A172 (cell line): ENCODE measurements at regions not wholly inside any gene's neighbourhood (a gene's known extent, or its start where the extent isn't known, plus 50 kb on each side); places are given as distances from the start of the nearest gene placed in this dataset.
"Not testable (repeated sequence)": the region's sequence is repeated elsewhere in the genome, so short reads cannot be mapped to it uniquely, and the experiment has no call there.

Experiments used
- DNase-seq: peaks from one replicate; pipeline ENCODE4 v3.0.0-alpha.2; 2015; ENCODE audit warnings: low spot score

DNA sequence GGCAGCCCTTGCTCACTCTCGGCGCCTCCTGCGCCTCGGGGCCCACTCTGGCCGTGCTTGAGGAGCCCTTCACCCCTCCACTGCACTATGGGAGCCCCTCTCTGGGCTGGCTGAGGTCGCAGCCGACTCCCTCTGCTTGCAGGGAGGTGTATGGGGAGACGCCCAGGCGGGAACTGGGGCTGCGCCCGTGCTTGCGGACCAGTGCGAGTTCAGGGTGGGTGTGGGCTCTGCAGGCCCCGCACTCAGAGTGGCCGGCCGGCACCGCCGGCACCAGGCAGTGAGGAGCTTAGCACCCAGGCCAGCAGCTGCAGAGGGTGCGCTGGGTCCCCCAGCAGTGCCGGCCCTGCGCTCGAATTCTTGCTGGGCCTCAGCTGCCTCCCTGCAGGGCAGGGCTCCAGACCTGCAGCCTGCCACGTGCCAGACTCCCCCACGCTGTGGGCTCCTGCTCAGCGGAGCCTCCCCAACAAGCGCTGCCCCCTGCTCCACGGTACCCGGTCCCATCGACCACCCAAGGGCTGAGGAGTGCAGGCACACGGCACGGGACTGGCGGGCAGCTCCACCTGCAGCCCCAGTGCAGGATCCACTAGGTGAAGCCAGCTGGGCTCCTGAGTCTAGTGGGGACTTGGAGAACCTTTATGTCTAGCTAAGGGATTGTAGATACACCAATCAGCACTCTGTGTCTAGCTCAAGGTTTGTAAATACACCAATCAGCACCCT is 54.0 kb upstream of the WWC2 start:
- DNase-seq, result not testable (repeated sequence)

GRCh38 chr4:183038436-183038835 is 60.6 kb upstream of the WWC2 start:
- DNase-seq, result no peak

DNA sequence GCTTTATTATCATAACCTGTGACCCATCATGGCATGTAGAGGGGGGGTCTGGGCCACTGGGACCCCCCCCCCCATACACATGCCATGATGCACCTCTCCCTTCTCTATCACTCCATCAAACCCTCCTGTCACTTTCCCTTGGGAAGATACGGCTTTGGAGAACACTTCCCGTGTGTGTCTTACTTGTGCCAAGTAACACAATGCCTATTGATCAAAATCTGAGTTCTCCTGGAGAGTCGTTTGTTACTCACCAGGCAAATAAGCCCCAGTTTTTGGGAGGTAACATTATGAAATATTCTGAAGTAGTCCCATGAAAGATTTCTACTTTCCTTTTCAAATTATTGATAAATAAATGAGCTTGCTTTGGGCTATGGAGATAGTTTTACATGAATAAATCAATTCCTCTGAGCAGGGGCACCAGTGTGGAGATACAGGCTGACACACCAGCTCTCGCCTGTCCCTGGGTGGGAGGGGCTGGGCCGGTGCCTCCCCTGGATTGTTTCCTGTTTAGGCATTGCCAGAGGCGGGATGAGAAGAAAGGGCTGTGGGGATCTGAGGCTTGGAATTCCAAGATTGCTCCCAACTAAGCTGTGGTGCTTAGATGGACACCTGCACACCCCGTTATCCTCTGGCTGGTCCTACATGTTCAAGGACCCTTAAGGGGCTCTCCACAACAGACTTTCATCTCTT is 63.2 kb upstream of the WWC2 start:
- no peak for DNase-seq

DNA sequence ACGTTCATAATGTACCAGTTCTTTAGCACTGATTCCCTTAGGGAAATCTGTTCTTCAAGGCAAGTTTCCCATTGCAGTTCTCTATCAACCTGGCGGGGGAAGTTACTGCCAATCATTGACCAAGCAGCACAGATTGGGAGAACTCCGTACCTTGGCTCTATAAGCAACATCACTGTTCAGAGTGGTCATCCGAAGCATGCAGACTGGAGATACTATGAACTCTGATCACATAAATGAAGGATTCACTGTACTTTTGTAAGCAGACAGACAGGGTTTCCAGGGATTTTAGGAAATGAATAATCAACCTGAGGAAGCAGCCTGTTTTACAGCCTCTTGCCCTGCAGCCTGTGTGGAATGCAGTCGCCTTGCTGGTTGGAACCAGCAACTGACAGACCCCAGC is 63.8 kb upstream of the WWC2 start:
- no peak for DNase-seq

DNA sequence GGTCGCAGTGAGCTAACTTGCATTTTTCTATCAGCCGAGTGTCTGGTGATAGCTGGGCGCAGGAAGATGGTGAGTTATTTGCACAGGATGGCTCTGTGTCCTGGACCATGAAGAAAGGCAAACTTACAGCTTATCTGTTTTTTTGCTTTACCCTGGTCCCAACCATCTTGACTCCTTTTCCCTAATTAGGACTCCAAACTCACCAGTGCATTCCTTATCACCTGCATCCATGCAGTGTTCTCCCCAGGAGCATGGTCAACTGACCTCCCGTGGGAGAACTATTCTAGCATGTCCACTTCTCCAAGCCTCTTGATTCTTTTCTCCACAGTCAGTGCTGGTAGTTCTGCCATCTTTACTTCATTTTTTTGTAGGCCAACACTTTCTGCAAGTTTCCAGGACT is 68.2 kb upstream of the WWC2 start:
- no peak for DNase-seq

- no peak for DNase-seq
Measured at GRCh38 chr4:183030309-183030708, 68.7 kb upstream of the WWC2 start.

DNA sequence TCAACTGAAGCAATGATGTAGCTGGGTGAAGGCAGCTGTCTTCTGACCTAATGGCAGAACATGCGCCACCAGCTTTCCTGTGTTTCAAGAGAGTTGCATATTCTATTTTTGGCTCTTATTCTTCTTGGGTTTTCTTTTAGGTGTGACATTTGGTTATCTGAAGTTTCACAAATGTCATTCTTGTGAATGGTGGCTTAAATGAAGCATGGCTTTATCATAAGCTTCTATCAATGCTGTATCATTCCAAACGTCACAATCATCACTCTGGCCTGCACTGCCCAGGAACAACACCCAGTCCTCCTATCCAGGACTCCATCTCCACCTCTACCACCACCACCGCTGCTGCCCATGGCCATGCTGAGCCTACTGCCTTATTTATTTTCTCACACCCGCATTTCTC is 69.7 kb upstream of the WWC2 start:
- DNase-seq, result no peak

DNA sequence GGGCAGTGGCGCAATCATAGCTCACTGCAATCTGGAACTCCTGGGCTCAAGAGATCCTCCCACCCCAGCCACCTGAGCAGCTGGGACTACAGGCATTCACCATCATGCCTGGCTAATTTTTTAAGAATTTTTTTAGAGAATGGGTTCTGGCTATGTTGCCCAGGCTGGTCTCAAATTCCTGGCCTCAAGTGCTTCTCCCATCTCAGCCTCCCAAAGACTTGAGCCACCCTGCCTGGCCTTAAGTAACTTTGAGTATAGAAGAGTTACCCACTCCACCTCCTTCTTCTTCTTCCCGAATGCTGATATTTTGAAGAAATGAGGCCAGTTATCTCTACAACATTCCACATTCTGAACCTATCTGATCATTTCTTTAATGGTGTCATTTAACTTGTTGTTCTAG is 72.4 kb upstream of the WWC2 start:
- DNase-seq, result no peak

- no peak for DNase-seq
Measured at GRCh38 chr4:183022617-183023016, 76.4 kb upstream of the WWC2 start.

GRCh38 chr4:183017962-183018361 is 81.1 kb upstream of the WWC2 start:
- no peak for DNase-seq

GRCh38 chr4:183014361-183015084 is 84.5 kb upstream of the WWC2 start:
- DNase-seq, result no peak

DNA sequence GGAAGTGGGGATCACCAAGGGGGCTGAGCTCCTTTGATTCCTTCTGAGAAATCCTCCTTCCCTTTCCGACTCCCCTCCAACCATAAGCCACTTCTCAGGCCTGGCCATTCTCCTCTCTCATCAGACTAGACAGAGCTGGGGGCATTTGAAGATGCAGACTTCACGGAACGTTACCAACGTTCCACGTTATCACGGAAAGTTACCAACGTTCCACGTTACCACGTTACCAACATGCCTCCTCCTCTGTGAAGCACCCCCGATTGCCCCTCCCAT is 85.4 kb upstream of the WWC2 start:
- no peak for DNase-seq

DNA sequence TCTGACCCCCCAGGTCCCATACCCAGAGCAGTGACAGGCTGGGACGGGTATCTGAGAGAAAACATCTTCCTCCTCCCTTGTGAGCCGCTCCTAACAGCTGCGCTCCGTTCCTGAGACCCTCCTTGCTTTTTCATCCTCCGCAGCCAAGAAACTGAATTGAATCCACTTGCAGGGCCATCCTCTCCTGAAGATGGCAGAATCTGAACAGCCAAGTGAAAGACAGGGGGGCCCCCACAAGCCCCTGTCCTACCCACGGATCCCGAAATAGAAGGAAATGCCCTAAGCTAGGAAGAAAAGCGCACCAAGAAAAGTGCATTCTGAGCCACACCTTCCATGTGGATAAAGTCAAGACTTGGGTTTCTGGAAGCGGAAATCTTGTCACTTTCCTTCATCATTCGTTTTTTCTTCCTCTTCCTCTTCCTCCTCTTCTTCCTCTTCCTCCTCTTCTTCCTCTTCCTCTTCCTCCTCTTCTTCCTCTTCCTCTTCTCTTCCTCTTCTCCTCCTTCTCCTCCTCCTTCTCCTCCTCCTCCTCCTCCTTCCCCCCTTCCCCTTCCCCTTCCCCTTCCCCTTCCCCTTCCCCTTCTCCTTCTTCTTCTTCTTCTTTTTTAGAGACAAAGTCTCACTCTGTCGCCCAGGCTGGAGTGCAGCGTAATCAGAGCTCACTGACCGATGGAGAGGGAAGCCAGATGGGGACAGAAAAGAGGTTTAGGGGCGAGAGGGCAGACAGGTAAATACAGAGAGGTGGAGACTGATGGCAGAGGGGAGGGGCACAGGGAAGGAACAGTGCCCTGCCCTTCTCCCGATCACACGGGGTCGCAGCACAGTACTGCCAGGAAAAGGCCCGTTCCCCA is 86.0 kb upstream of the WWC2 start:
- no peak for DNase-seq

DNA sequence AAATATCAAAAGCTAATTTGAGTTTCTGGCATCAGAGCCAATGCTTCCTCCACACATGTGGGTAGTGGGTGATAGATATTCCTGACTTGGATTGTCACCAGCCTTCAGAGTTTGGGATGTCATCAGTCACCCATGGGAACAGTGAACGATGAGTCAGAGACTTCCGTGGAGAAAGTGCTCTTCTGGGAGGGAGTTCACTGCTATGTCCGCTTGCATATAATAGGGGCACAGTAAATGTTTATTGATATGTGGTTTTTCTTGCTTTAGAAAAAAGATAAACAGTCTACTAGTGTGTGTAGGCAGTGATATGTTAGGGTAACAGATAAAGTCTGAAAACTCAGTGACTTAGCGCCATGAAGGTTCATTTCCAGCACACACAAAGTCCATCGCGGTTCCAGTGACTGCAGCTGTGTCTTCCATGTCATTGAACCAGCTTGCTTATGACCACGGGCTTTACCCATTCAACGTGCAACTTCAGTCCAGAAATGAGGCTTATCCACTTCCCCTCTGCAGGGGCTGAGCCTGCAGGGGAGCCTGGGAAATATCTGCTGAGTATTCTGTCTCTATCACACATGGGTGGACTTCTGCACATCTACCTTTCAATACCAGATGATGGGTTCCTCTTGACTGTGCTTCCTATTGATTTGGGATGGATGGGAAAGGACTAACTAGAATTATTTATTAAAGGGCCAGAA is 87.7 kb upstream of the WWC2 start:
- DNase-seq, result peak; percentile 38

DNA sequence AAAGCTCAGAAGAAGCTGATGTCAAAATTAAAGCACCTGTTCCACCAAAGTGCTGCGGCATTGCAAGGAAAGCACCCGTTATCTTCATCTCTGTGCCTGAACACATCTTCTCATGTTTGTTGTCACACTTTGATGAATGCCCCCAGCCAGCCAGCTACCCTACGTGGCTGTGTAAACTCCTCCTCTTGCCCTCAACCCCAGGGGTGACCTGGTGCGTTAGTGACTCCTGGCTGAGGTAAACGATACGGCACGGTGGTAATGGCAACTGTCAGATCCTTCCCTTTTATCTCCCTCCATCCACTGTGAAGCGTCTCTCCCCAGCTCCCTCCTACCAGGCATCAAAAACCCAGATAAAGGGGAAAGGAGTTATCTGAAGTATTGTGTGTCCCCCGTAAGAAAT is 90.6 kb upstream of the WWC2 start:
- DNase-seq, result no peak

GRCh38 chr4:183004370-183004769 is 87.2 kb upstream of the DCTD start:
- not testable (repeated sequence) for DNase-seq

- DNase-seq, result no peak
Measured at GRCh38 chr4:182994171-182994570, 77.0 kb upstream of the DCTD start.

- DNase-seq, result peak; percentile 91
Measured at GRCh38 chr4:182978152-182978827, 61.1 kb upstream of the DCTD start.

DNA sequence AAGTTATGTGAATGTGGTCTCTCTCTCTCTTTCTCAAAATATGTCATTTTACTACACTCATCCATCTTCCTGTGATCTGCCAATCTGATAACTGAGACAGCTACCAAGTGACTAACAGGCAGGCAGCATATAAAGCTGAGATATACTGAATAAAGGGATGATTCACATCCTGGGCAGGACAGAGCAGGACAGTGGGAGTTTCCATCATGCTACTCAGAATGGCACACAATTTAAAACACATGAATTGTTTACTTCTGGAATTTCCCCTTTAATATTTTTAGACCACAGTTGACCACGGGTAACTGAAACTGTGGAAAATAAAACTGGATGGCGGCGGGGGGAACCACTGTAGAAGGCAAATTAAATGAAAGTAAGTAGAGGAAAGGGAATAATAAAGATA is 58.6 kb upstream of the DCTD start:
- DNase-seq, result peak; percentile 95

- DNase-seq, result no peak
Measured at GRCh38 chr4:182973941-182974340, 56.8 kb upstream of the DCTD start.

GRCh38 chr4:182973511-182973911 is 56.3 kb upstream of the DCTD start:
- no peak for DNase-seq
